IMR-90 (cell line): ENCODE measurements at regions not wholly inside any gene's neighbourhood (a gene's known extent, or its start where the extent isn't known, plus 50 kb on each side); places are given as distances from the start of the nearest gene placed in this dataset.
A peak's percentile ranks its signal among the peaks of the same experiment; 100 is the strongest.

Source experiments
- ATAC-seq: fragments of 200-7000 bp; cut with Tn5 transposase; 2 replicates; pipeline ENCODE4 v1.9.1; 2020; ENCODE audit warnings: low read depth, mild to moderate bottlenecking, moderate library complexity
- BruUV-seq: library from RNA; stranded (reverse); fragments of 400-500 nt; replicated peaks from 2 replicates; lab custom pipeline; 2021; lab: Mats Ljungman, UMichigan
- CTCF ChIA-PET: fragments of 300-600 bp; formaldehyde crosslinking; extraction: SDS; loops from one replicate; lab custom pipeline; 2021; ENCODE audit warnings: antibody characterized with exemption; lab: Yijun Ruan, JAX
- POLR2A ChIA-PET: fragments of 300-600 bp; sonication (Branson Sonifier 250); formaldehyde crosslinking; loops from one replicate; lab custom pipeline; 2022; ENCODE audit warnings: antibody characterized with exemption; ENCODE audit not compliant: unreplicated experiment; lab: Charles Lee
- DNase-seq: peaks from one replicate; pipeline ENCODE4 v3.0.0; 2013
- H2AFZ ChIP-seq: replicated peaks from 2 replicates; pipeline ENCODE3; 2013; ENCODE audit warnings: low read length, mild to moderate bottlenecking; ENCODE audit not compliant: poor library complexity
- H2AK5ac ChIP-seq: 2 replicates; pipeline ENCODE4 v1.6.1; 2013; ENCODE audit warnings: low read depth, low read length, inconsistent platforms
- H2AK9ac ChIP-seq: replicated peaks from 2 replicates; pipeline ENCODE3; 2013; ENCODE audit warnings: mild to moderate bottlenecking, low read depth, low read length, moderate library complexity; ENCODE audit not compliant: poor library complexity
- H2BK120ac ChIP-seq: 2 replicates; pipeline ENCODE4 v1.6.1; 2013; ENCODE audit warnings: low read depth, low read length, inconsistent platforms
- H2BK15ac ChIP-seq: 3 replicates; pipeline ENCODE4 v1.6.1; 2013; ENCODE audit warnings: low read depth, low read length, inconsistent platforms
- H2BK20ac ChIP-seq: 2 replicates; pipeline ENCODE4 v1.6.1; 2013; ENCODE audit warnings: low read depth, mild to moderate bottlenecking, inconsistent platforms, low read length, moderate library complexity
- H2BK5ac ChIP-seq: 2 replicates; pipeline ENCODE4 v1.6.1; 2013; ENCODE audit warnings: mild to moderate bottlenecking, low read depth, low read length, inconsistent platforms; ENCODE audit not compliant: poor library complexity, severe bottlenecking
- H3K14ac ChIP-seq: replicated peaks from 2 replicates; pipeline ENCODE4 v1.6.1; 2013; ENCODE audit warnings: low read depth, low read length, inconsistent platforms
- H3K18ac ChIP-seq: 2 replicates; pipeline ENCODE4 v1.6.1; 2013; ENCODE audit warnings: low read depth, low read length, control low read depth
- H3K23ac ChIP-seq: 2 replicates; pipeline ENCODE4 v1.6.1; 2013; ENCODE audit warnings: low read depth, low read length, inconsistent platforms
- H3K27ac ChIP-seq: 2 replicates; pipeline ENCODE4 v1.5.1; 2013; ENCODE audit warnings: mild to moderate bottlenecking, control low read depth, low read length; ENCODE audit not compliant: insufficient read depth
- H3K27me3 ChIP-seq: 2 replicates; pipeline ENCODE4 v1.6.1; 2013; ENCODE audit warnings: low read length; ENCODE audit not compliant: control insufficient read depth, insufficient read depth
- H3K36me3 ChIP-seq: 2 replicates; pipeline ENCODE4 v1.6.1; 2013; ENCODE audit warnings: low read length, mixed read lengths; ENCODE audit not compliant: control insufficient read depth, insufficient read depth
- H3K4ac ChIP-seq: 2 replicates; pipeline ENCODE4 v1.6.1; 2013; ENCODE audit warnings: low read depth, low read length, inconsistent platforms
- H3K4me1 ChIP-seq: 2 replicates; pipeline ENCODE4 v1.6.1; 2013; ENCODE audit warnings: low read length, mixed read lengths; ENCODE audit not compliant: control insufficient read depth, insufficient read depth
- H3K4me2 ChIP-seq: 2 replicates; pipeline ENCODE4 v1.6.1; 2013; ENCODE audit warnings: low read depth, mild to moderate bottlenecking, control low read depth, low read length, moderate library complexity
- H3K4me3 ChIP-seq: 2 replicates; pipeline ENCODE4 v1.5.1; 2013; ENCODE audit warnings: low read depth, mild to moderate bottlenecking, control low read depth, low read length, moderate library complexity; ENCODE audit not compliant: insufficient read depth
- H3K56ac ChIP-seq: 2 replicates; pipeline ENCODE4 v1.6.1; 2013; ENCODE audit warnings: low read length, inconsistent platforms; ENCODE audit not compliant: insufficient read depth; ENCODE audit errors: extremely low read depth
- H3K79me1 ChIP-seq, 2 experiments: 2 replicates each; pipeline ENCODE4 v1.6.1; 2013; ENCODE audit warnings: low read length in 2 of 2, inconsistent platforms in 1 of 2, low read depth in 1 of 2
- H3K9ac ChIP-seq: 2 replicates; pipeline ENCODE4 v1.6.1; 2013; ENCODE audit warnings: low read depth, low read length, control low read depth
- H3K9me1 ChIP-seq: 2 replicates; pipeline ENCODE4 v1.6.1; 2013; ENCODE audit warnings: low read length, inconsistent platforms; ENCODE audit not compliant: insufficient read depth
- H3K9me3 ChIP-seq: 2 replicates; pipeline ENCODE4 v1.6.1; 2013; ENCODE audit warnings: low read length; ENCODE audit not compliant: control insufficient read depth, insufficient read depth
- H4K20me1 ChIP-seq: 2 replicates; pipeline ENCODE4 v1.6.1; 2013; ENCODE audit warnings: low read length, inconsistent platforms; ENCODE audit not compliant: insufficient read depth
- H4K5ac ChIP-seq: 2 replicates; pipeline ENCODE4 v1.6.1; 2013; ENCODE audit warnings: mild to moderate bottlenecking, low read depth, low read length, control low read depth
- H4K8ac ChIP-seq, 2 experiments: 2 replicates each; pipeline ENCODE4 v1.6.1; 2013; ENCODE audit warnings: low read depth in 2 of 2, low read length in 2 of 2, control low read depth in 1 of 2, inconsistent platforms in 1 of 2
- H4K91ac ChIP-seq: 2 replicates; pipeline ENCODE4 v1.6.1; 2013; ENCODE audit warnings: low read depth, low read length, inconsistent platforms; ENCODE audit not compliant: insufficient read depth
- NFE2L2 ChIP-seq: fragments of 150-350 bp; IDR thresholded peaks from 2 replicates; pipeline ENCODE4 v1.6.1; 2016; ENCODE audit warnings: low read depth, mild to moderate bottlenecking, low read length
- RAD21 ChIP-seq: IDR thresholded peaks from 2 replicates; pipeline ENCODE4 v1.6.1; 2012; ENCODE audit warnings: low read length, improper control_type of control experiment
- RCOR1 ChIP-seq: IDR thresholded peaks from 2 replicates; pipeline ENCODE4 v1.6.1; 2012; ENCODE audit warnings: mild to moderate bottlenecking, low read length, improper control_type of control experiment; ENCODE audit not compliant: insufficient replicate concordance
- USF2 ChIP-seq: fragments of 150-350 bp; IDR thresholded peaks from 2 replicates; pipeline ENCODE4 v1.6.1; 2017; ENCODE audit warnings: mild to moderate bottlenecking, antibody characterized with exemption, low read length, low read depth
- WGBS, 2 experiments: methylation state at CpG; one replicate each; pipeline versions ENCODE4 v1.1.5 to v1.1.7; 2013; ENCODE audit warnings: missing lambda C conversion rate in 2 of 2; ENCODE audit not compliant: insufficient read length in 1 of 2; ENCODE audit errors: extremely low coverage in 2 of 2; 5-methylcytosine and 5-hydroxymethylcytosine counted together
- dilution Hi-C: fragments of 300-500 bp; cut with HindIII; formaldehyde crosslinking; loops from one replicate; pipeline ENCODE4 v1.14.3; 2018; ENCODE audit warnings: low sequenced_read_pairs; ENCODE audit not compliant: unreplicated experiment
- in situ Hi-C: fragments of 300-500 bp; cut with MboI; formaldehyde crosslinking; loops from 3 replicates; pipeline ENCODE4 v1.14.3; 2019; ENCODE audit warnings: low sequenced_read_pairs, inconsistent platforms, mixed read lengths
- intact Hi-C: fragments of 100-400 bp; cut with micrococcal nuclease; formaldehyde crosslinking; loops from 2 replicates; pipeline ENCODE4 v1.10.0; 2022

DNA sequence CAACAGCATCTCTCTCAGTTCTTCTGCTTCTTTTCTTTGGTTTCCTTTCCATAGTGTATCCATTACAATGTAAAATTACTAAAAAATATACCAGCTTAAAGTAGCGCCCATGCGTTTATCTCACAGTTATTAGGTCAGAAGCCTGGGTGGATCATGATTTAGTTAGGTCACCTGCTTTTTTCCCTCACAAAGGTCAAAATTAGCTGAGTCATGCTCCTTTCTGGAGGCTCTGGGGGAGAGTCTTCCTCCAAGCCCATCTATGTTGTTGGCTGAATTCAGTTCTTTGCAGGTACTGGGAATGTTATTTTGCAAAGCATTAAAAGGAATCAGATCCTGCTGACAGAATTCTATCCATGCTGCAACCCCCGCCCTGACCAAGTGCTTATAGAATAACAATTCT, 101.6 kb upstream of the TMEM132C start:
- ChIA-PET CTCF (no interaction called here), POLR2A (no interaction called here)
- no peak overlapping the region for H3K27ac ChIP-seq
- intact Hi-C loops (no loop called here), dilution Hi-C loops (no loop called here), in situ Hi-C loops (no loop called here)
- no peak for DNase-seq
- H4K20me1 ChIP-seq: no peaks in the 10 kb centered on the region
- no peak overlapping the region for H2AK5ac ChIP-seq
- BruUV-seq: no TSS peak
- H3K4me1 ChIP-seq: no peaks in the 10 kb centered on the region
- H3K4me2 ChIP-seq: no peak overlapping the region
- H2AK9ac ChIP-seq: no peak overlapping the region
- no peaks in the 10 kb centered on the region for H3K79me1 ChIP-seq
- no peaks in the 10 kb centered on the region for H3K27me3 ChIP-seq
- no peak overlapping the region for H2BK15ac ChIP-seq
- H3K9me1 ChIP-seq: no peaks in the 10 kb centered on the region
- no peaks in the 10 kb centered on the region for H3K36me3 ChIP-seq
- no peak overlapping the region for H2BK20ac ChIP-seq
- no peak overlapping the region for H3K14ac ChIP-seq
- H4K5ac ChIP-seq: no peak overlapping the region
- no peak overlapping the region for H3K9ac ChIP-seq
- H2BK120ac ChIP-seq: no peak overlapping the region
- no peak for ATAC-seq
- no peak overlapping the region for H4K8ac ChIP-seq
- H3K23ac ChIP-seq: no peak overlapping the region
- no peak overlapping the region for H3K56ac ChIP-seq
- no peak overlapping the region for H3K18ac ChIP-seq
- H4K91ac ChIP-seq: no peak overlapping the region
- no peak overlapping the region for H2BK5ac ChIP-seq
- WGBS, 2 experiments: no CpG with 5 or more reads among the region's 3 CpGs
- H3K4ac ChIP-seq: no peak overlapping the region
- TF ChIP-seq USF2 (no peak), NFE2L2 (peak; percentile 84), RAD21 (no peak), RCOR1 (no peak)
- peaks cover 23% of the 10 kb centered on the region for H3K9me3 ChIP-seq
- no peak overlapping the region for H2AFZ ChIP-seq
- no peak overlapping the region for H3K4me3 ChIP-seq
